ENCODE measurements at regions not wholly inside any gene's neighbourhood (a gene's known extent, or its start where the extent isn't known, plus 50 kb on each side); places are given as distances from the start of the nearest gene placed in this dataset.
"Not testable (repeated sequence)": the region's sequence is repeated elsewhere in the genome, so short reads cannot be mapped to it uniquely, and the experiment has no call there.

DNA sequence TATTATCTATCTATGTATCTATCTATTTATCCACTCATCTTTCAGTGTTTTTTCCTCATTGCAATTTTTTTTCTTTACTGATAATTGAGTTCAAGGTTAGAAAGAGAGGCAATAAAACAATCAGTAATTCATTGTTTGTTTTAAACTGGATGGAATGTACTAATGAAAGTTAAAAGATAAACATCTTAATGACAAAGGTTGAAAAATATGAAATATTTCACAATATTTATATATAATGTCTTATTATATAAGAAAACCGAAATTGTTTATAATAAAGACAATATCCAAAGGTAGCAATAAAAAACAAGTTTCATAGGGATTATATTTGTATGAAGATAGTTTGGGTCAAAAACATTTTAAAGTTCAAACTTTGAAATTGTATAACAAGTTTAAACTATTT lies 1015.5 kb upstream of the MIR17HG start:
- Histone ChIP-seq H3K36me3 (ENCODE audit: control insufficient read depth, insufficient read depth, low read length) (no peaks in the 10 kb centered on the region), H3K4me3 (ENCODE audit: low read depth, low read length) (no peak overlapping the region), H3K9me3 (ENCODE audit: control insufficient read depth, insufficient read depth, low read length) (no peaks in the 10 kb centered on the region), H3K27me3 (ENCODE audit: control insufficient read depth, insufficient read depth, low read length) (no peaks in the 10 kb centered on the region), H3K4me1 (ENCODE audit: control insufficient read depth, insufficient read depth, low read length) (no peaks in the 10 kb centered on the region), H3K9ac (ENCODE audit: low read depth, low read length) (no peak overlapping the region)

DNA sequence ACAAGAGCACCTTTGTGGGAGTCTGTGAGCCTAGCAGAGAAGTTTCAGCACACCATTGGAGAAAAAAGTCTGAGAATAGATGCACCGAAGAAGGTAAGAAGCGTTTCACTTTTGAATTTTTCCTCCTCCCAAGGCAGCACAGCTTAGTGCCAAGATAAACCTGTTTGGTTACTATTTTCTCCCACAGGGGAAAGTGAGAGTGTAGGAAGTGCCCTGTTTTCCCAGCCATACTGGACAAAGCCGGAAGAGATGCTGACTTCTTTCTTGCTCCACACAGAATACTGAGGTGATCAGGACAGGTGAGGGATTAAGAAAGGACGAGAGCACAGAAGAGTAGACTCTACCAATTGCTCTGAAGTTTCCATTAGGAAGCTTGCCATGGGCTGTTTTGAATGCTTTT lies 1011.0 kb upstream of the MIR17HG start:
- Histone ChIP-seq H3K9ac (ENCODE audit: low read depth, low read length) (no peak overlapping the region), H3K4me3 (ENCODE audit: low read depth, low read length) (no peak overlapping the region), H3K9me3 (ENCODE audit: control insufficient read depth, insufficient read depth, low read length) (no peaks in the 10 kb centered on the region), H3K4me1 (ENCODE audit: control insufficient read depth, insufficient read depth, low read length) (no peaks in the 10 kb centered on the region), H3K27me3 (ENCODE audit: control insufficient read depth, insufficient read depth, low read length) (no peaks in the 10 kb centered on the region), H3K36me3 (ENCODE audit: control insufficient read depth, insufficient read depth, low read length) (no peaks in the 10 kb centered on the region)

DNA sequence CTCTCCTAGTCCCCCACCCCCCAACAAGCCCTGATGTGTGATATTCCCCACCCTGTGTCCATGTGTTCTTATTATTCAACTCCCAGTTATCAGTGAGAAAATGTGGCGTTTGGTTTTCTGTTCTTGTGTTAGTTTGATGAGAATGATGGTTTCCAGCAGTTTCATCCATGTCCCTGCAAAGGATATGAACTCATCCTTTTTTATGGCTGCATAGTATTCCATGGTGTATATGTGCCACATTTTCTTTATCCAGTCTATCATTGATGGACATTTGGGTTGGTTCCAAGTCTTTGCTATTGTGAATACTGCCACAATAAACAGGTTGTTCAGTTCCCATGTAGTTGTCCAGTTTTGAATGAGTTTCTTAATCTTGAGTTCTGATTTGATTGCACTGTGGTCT lies 1006.1 kb upstream of the MIR17HG start:
- not testable (repeated sequence) for H3K36me3 ChIP-seq (ENCODE audit: control insufficient read depth, insufficient read depth, low read length); H3K9me3 ChIP-seq (ENCODE audit: control insufficient read depth, insufficient read depth, low read length); H3K4me1 ChIP-seq (ENCODE audit: control insufficient read depth, insufficient read depth, low read length); H3K9ac ChIP-seq (ENCODE audit: low read depth, low read length); H3K27me3 ChIP-seq (ENCODE audit: control insufficient read depth, insufficient read depth, low read length); H3K4me3 ChIP-seq (ENCODE audit: low read depth, low read length)

DNA sequence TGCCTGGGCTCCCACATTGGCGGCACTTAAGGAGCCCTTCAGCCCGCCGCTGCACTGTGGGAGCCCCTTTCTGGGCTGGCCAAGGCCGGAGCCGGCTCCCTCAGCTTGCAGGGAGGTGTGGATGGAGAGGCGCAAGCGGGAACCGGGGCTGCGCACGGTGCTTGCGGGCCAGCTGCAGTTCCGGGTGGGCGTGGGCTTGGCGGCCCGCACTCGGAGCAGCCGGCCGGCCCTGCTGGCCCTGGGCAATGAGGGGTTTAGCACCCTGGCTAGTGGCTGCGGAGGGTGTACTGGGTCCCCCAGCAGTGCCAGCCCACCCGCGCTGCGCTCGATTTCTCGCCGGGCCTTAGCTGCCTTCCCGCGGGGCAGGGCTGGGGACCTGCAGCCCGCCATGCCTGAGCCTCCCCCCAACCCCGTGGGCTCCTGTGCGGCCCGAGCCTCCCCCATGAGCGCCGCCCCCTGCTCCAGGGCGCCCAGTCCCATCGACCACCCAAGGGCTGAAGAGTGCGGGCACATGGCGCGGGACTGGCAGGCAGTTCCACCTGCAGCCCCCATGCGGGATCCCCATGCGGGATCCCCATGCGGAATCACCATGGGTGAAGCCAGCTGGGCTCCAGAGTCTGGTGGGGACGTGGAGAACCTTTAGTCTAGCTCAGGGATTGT lies 998.9 kb upstream of the MIR17HG start:
- H3K27me3 ChIP-seq (ENCODE audit: control insufficient read depth, insufficient read depth, low read length); H3K4me3 ChIP-seq (ENCODE audit: low read depth, low read length); H3K9ac ChIP-seq (ENCODE audit: low read depth, low read length); H3K9me3 ChIP-seq (ENCODE audit: control insufficient read depth, insufficient read depth, low read length); H3K36me3 ChIP-seq (ENCODE audit: control insufficient read depth, insufficient read depth, low read length); H3K4me1 ChIP-seq (ENCODE audit: control insufficient read depth, insufficient read depth, low read length): not testable (repeated sequence)

DNA sequence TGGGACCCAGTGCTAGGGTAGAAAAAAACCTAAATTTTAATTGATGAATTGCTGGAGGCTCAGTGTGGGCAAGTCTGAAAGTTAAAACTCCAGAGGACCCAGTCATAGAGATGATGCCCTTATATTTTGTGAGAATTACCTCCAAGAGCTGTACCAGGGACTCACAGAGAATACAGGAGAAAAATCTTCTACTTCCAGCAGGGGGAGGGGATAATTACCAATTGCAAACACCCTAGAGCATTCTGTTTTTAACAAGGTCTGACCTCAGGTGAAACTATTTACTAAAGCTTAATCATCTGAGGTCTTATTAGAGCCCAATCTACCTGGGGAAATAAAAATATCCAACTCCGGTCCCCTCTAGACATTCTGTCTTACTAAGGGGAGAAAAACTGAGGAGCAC lies 994.7 kb upstream of the MIR17HG start:
- no peaks in the 10 kb centered on the region for H3K4me1 ChIP-seq (ENCODE audit: control insufficient read depth, insufficient read depth, low read length)
- H3K36me3 ChIP-seq (ENCODE audit: control insufficient read depth, insufficient read depth, low read length) = no peaks in the 10 kb centered on the region
- H3K27me3 ChIP-seq (ENCODE audit: control insufficient read depth, insufficient read depth, low read length) = no peaks in the 10 kb centered on the region
- no peak overlapping the region for H3K4me3 ChIP-seq (ENCODE audit: low read depth, low read length)
- H3K9ac ChIP-seq (ENCODE audit: low read depth, low read length) = no peak overlapping the region
- H3K9me3 ChIP-seq (ENCODE audit: control insufficient read depth, insufficient read depth, low read length) = no peaks in the 10 kb centered on the region

DNA sequence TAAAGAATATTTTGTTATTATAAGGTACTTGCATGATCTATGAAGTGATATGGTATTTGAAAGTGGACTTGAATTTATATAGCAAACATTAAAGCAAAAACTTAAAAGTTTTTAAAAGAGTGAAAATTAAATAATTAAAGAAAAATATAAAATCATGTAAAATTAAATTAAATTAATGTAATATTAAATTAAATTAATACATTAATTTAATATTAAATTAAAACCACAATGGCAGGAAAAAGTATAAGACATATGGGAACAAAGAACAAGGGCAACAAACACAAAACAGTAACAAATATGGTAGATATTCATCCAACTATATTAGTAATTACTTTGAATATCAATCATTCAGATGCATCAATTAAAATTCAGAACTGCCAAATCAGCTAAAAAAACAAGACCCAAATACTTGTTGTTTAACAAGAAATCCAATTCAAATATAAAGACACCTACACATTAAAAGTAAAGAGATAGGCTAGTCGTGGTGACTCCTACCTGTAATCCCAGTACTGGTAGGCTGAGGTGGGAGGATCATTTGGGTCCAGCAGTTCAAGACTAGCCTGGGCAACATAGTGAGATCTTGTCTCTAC lies 992.2 kb upstream of the MIR17HG start:
- H3K4me1 ChIP-seq (ENCODE audit: control insufficient read depth, insufficient read depth, low read length) = no peaks in the 10 kb centered on the region
- H3K27me3 ChIP-seq (ENCODE audit: control insufficient read depth, insufficient read depth, low read length) = no peaks in the 10 kb centered on the region
- H3K9ac ChIP-seq (ENCODE audit: low read depth, low read length) = no peak overlapping the region
- H3K4me3 ChIP-seq (ENCODE audit: low read depth, low read length) = no peak overlapping the region
- H3K36me3 ChIP-seq (ENCODE audit: control insufficient read depth, insufficient read depth, low read length) = no peaks in the 10 kb centered on the region
- no peaks in the 10 kb centered on the region for H3K9me3 ChIP-seq (ENCODE audit: control insufficient read depth, insufficient read depth, low read length)

DNA sequence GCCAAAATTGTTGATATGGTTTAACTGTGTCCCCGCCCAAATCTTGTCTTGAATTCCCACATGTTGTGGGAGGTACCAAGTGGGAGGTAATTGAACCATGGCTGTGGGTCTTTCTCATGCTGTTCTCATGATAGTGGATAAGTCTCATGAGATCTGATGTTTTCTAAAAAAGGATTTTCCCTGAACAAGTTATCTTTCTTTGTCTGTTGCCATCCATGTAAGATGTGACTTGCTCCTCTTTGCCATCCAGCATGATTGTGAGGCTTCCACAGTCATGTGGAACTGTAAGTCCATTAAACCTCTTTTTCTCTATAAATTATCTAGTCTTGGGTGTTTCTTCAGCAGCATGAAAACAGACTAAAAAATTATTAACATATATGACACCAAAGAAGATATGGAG lies 986.7 kb upstream of the MIR17HG start:
- Histone ChIP-seq H3K4me1 (ENCODE audit: control insufficient read depth, insufficient read depth, low read length) (no peaks in the 10 kb centered on the region), H3K9me3 (ENCODE audit: control insufficient read depth, insufficient read depth, low read length) (no peaks in the 10 kb centered on the region), H3K4me3 (ENCODE audit: low read depth, low read length) (no peak overlapping the region), H3K27me3 (ENCODE audit: control insufficient read depth, insufficient read depth, low read length) (no peaks in the 10 kb centered on the region), H3K36me3 (ENCODE audit: control insufficient read depth, insufficient read depth, low read length) (no peaks in the 10 kb centered on the region), H3K9ac (ENCODE audit: low read depth, low read length) (no peak overlapping the region)

DNA sequence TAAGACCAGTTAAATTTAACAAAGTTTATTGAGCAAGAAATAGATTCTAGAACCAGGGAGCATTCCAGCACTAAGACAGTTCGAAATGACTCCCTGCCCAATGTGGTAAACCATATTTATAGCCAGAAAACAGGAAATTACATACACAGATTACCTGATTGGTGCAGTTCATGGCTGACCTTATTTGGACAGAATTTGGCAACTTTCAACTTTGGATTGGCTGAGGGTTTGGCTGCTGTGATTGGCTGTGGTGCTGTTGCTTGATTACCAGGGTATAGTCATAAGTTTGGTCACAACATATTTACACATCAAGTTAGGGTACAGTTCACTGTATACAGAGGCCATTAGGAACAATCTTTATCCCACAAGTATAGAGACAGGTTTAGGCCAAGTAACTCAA lies 984.8 kb upstream of the MIR17HG start:
- Histone ChIP-seq H3K4me3 (ENCODE audit: low read depth, low read length) (no peak overlapping the region), H3K9ac (ENCODE audit: low read depth, low read length) (no peak overlapping the region), H3K9me3 (ENCODE audit: control insufficient read depth, insufficient read depth, low read length) (no peaks in the 10 kb centered on the region), H3K4me1 (ENCODE audit: control insufficient read depth, insufficient read depth, low read length) (no peaks in the 10 kb centered on the region), H3K36me3 (ENCODE audit: control insufficient read depth, insufficient read depth, low read length) (no peaks in the 10 kb centered on the region), H3K27me3 (ENCODE audit: control insufficient read depth, insufficient read depth, low read length) (no peaks in the 10 kb centered on the region)

DNA sequence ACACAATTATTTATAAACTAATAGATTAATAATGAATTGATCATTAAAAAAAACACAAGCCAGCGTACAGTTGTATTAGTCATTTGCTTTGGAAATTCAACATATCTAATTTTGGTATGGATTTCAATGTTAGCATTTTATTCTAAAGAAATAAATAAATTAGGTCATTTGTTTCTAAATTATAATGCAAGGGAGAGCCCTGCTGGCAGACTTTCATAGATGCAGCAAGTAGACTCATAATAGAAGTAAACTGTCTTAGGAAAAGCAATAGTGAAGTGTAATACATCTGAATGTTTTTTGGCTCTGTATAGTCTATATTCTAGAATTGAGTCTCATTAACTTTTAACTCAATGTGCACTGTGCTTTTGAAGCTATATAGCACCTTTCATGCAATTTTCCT lies 982.4 kb upstream of the MIR17HG start:
- Histone ChIP-seq H3K4me3 (ENCODE audit: low read depth, low read length) (no peak overlapping the region), H3K27me3 (ENCODE audit: control insufficient read depth, insufficient read depth, low read length) (no peaks in the 10 kb centered on the region), H3K4me1 (ENCODE audit: control insufficient read depth, insufficient read depth, low read length) (no peaks in the 10 kb centered on the region), H3K36me3 (ENCODE audit: control insufficient read depth, insufficient read depth, low read length) (no peaks in the 10 kb centered on the region), H3K9me3 (ENCODE audit: control insufficient read depth, insufficient read depth, low read length) (no peaks in the 10 kb centered on the region), H3K9ac (ENCODE audit: low read depth, low read length) (no peak overlapping the region)

DNA sequence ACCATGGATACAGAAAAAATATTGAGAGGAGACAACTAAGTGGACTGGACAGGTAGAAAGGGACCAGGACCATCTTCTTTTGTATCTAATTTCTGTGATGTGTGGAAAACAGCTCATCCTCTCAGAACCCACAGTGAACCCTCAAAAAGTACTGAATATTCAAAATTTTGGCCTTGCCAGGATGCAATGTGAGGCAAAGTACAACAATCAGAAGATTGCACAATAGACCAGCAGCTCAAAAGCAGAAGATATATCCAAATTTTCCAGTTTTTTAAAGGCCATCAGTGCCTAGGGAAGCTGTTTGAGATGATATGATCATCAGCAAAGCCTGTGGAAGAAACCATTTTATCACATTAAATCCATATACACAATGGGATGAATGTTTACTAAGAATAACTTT lies 973.3 kb upstream of the MIR17HG start:
- Histone ChIP-seq H3K4me1 (ENCODE audit: control insufficient read depth, insufficient read depth, low read length) (no peaks in the 10 kb centered on the region), H3K4me3 (ENCODE audit: low read depth, low read length) (no peak overlapping the region), H3K36me3 (ENCODE audit: control insufficient read depth, insufficient read depth, low read length) (no peaks in the 10 kb centered on the region), H3K9me3 (ENCODE audit: control insufficient read depth, insufficient read depth, low read length) (no peaks in the 10 kb centered on the region), H3K9ac (ENCODE audit: low read depth, low read length) (no peak overlapping the region), H3K27me3 (ENCODE audit: control insufficient read depth, insufficient read depth, low read length) (no peaks in the 10 kb centered on the region)

DNA sequence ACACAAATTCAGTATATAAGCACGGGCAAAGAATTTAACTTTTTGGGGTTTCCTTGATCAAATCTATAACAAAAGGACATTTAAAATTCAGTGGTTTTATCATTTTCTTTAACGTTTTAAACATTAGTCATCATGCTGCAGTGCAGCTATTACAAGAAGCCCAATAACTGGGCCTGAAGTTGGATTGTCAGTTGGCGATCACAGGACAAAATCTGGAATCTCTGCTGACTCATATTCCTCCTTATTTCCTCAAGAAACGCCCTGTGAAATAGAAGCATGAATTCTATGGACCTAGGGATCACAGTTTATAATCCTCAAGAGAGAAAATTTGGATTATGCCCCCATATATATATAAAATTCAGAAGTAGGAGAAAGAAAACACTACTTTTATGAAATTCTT lies 971.6 kb upstream of the MIR17HG start:
- no peaks in the 10 kb centered on the region for H3K4me1 ChIP-seq (ENCODE audit: control insufficient read depth, insufficient read depth, low read length)
- no peak overlapping the region for H3K9ac ChIP-seq (ENCODE audit: low read depth, low read length)
- H3K4me3 ChIP-seq (ENCODE audit: low read depth, low read length) = no peak overlapping the region
- no peaks in the 10 kb centered on the region for H3K36me3 ChIP-seq (ENCODE audit: control insufficient read depth, insufficient read depth, low read length)
- no peaks in the 10 kb centered on the region for H3K9me3 ChIP-seq (ENCODE audit: control insufficient read depth, insufficient read depth, low read length)
- H3K27me3 ChIP-seq (ENCODE audit: control insufficient read depth, insufficient read depth, low read length) = no peaks in the 10 kb centered on the region

DNA sequence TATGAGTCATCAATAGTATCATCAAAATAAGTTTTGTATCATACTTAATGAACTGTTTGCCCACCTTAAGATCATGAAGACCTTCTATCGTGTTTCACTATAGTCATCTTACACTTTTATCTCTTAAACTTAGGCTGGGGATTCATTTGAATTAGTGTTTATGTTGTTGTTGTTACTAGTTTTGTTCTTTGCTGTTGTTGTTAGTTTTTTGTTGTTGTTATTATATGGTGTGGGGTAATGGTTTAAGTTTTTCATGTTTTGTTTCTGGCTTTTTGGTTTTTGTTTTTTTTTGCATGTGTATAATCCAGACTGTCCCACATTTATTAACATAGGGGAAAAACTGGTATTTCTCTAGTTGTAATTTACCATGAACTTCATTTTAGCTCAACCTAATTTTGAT lies 965.1 kb upstream of the MIR17HG start:
- Histone ChIP-seq H3K4me3 (ENCODE audit: low read depth, low read length) (no peak overlapping the region), H3K9me3 (ENCODE audit: control insufficient read depth, insufficient read depth, low read length) (no peaks in the 10 kb centered on the region), H3K36me3 (ENCODE audit: control insufficient read depth, insufficient read depth, low read length) (no peaks in the 10 kb centered on the region), H3K27me3 (ENCODE audit: control insufficient read depth, insufficient read depth, low read length) (no peaks in the 10 kb centered on the region), H3K4me1 (ENCODE audit: control insufficient read depth, insufficient read depth, low read length) (no peaks in the 10 kb centered on the region), H3K9ac (ENCODE audit: low read depth, low read length) (no peak overlapping the region)
